ENCODE measurements at regions not wholly inside any gene's neighbourhood (a gene's known extent, or its start where the extent isn't known, plus 50 kb on each side); places are given as distances from the start of the nearest gene placed in this dataset.

- Histone ChIP-seq H3K4me1 (ENCODE audit: low read depth) (peaks cover 7% of the 10 kb centered on the region), H3K4me3 (no peak overlapping the region), H3K27me3 (no peaks in the 10 kb centered on the region), H3K9me3 (ENCODE audit: low read depth) (no peaks in the 10 kb centered on the region), H3K27ac (peak overlapping the region; percentile 10), H3K36me3 (no peaks in the 10 kb centered on the region)
- DNase-seq (ENCODE audit: low read depth in 1 of 2, low spot score in 1 of 2): peak; percentile 58 to 72
- TF ChIP-seq, protein P1, sequence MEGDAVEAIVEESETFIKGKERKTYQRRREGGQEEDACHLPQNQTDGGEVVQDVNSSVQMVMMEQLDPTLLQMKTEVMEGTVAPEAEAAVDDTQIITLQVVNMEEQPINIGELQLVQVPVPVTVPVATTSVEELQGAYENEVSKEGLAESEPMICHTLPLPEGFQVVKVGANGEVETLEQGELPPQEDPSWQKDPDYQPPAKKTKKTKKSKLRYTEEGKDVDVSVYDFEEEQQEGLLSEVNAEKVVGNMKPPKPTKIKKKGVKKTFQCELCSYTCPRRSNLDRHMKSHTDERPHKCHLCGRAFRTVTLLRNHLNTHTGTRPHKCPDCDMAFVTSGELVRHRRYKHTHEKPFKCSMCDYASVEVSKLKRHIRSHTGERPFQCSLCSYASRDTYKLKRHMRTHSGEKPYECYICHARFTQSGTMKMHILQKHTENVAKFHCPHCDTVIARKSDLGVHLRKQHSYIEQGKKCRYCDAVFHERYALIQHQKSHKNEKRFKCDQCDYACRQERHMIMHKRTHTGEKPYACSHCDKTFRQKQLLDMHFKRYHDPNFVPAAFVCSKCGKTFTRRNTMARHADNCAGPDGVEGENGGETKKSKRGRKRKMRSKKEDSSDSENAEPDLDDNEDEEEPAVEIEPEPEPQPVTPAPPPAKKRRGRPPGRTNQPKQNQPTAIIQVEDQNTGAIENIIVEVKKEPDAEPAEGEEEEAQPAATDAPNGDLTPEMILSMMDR (IDR thresholded peaks at IDR 0.05; ENCODE audit: low read depth, low read length): no peak
Observed at GRCh38 chr9:87285183-87285850, 212.3 kb upstream of the DAPK1 start.

DNA sequence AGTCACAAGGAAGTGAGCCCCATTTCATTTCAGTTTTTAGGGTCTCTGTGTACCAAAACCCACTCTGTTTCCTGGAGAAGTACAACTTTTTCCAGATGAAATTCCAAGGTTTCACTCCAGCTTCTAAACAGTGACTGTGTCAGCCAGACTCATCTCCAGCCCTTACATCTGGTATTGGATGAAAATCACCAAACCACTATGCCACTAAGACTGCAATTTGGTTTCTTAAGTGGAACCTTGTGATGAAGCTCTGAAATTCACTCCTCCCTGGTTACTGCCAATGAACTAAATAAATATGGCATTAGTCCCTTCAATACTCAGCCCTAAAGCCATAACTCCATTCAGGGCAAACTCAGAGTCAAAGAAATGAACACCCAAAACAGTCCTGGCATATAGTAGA is 211.2 kb upstream of the DAPK1 start:
- DNase-seq (ENCODE audit: low read depth in 1 of 2, low spot score in 1 of 2): no peak

DNA sequence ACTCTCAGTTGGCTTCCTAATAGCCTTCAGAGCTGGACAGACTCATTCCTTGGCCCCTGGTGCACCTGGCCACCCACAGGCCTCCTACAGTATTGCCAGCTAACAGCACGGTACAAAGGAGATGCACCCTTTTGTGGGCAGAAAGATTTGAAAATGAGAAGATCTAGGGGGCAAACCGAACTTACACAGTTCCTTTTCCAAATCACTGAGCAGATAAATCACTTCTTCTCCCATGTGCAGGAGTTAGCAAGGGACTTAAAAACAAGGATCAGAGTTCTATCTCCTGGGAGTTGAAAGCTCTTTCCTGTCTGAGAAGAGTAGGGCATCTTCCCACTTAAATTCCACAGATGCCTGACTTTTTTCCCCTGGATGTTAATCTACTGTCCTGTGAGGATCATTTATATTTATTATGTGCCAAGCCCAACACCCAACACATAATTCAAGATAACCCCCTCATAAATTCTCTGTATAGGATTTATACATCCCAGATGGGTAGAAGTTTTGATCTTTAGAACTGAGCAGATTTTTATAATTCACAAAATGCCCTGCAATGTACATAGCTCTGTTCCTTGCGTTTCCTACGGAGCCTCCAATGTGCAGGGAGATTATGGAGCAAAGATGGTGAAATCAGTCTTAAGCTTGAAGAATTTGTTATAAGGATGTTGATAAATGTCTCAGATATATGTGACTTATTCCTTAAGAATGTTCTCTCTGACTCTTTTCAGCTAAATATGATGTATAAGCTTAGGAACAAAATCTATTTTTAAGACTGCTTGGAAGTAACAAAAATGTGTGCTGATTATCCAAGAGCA is 207.2 kb upstream of the DAPK1 start:
- no peak overlapping the region for H3K27ac ChIP-seq
- no peaks in the 10 kb centered on the region for H3K27me3 ChIP-seq
- TF ChIP-seq, protein P1 (IDR thresholded peaks at IDR 0.05; ENCODE audit: low read depth, low read length): peak; percentile 57

More for the DNA sequence above, 211.2 kb upstream of the DAPK1 start:
- H3K4me3 ChIP-seq: no peak overlapping the region
- no peaks in the 10 kb centered on the region for H3K9me3 ChIP-seq (ENCODE audit: low read depth)
- TF ChIP-seq, protein P1 (IDR thresholded peaks at IDR 0.05; ENCODE audit: low read depth, low read length): no peak
- peaks cover 7% of the 10 kb centered on the region for H3K4me1 ChIP-seq (ENCODE audit: low read depth)
- no peaks in the 10 kb centered on the region for H3K36me3 ChIP-seq
- H3K27me3 ChIP-seq: no peaks in the 10 kb centered on the region
- H3K27ac ChIP-seq: no peak overlapping the region

GRCh38 chr9:87292449-87293191 is 205.0 kb upstream of the DAPK1 start:
- Histone ChIP-seq H3K36me3 (no peaks in the 10 kb centered on the region), H3K4me3 (no peak overlapping the region), H3K4me1 (ENCODE audit: low read depth) (no peaks in the 10 kb centered on the region), H3K27me3 (no peaks in the 10 kb centered on the region), H3K27ac (no peak overlapping the region), H3K9me3 (ENCODE audit: low read depth) (no peaks in the 10 kb centered on the region)
- TF ChIP-seq, protein P1 (IDR thresholded peaks at IDR 0.05; ENCODE audit: low read depth, low read length): no peak
- no peak for DNase-seq (ENCODE audit: low read depth in 1 of 2, low spot score in 1 of 2)

More for the DNA sequence above, 207.2 kb upstream of the DAPK1 start:
- no peaks in the 10 kb centered on the region for H3K36me3 ChIP-seq
- peak in 1 of 2 donors; percentile 94 for DNase-seq (ENCODE audit: low read depth in 1 of 2, low spot score in 1 of 2)
- no peak overlapping the region for H3K4me3 ChIP-seq
- H3K4me1 ChIP-seq (ENCODE audit: low read depth): no peaks in the 10 kb centered on the region
- H3K9me3 ChIP-seq (ENCODE audit: low read depth): no peaks in the 10 kb centered on the region

DNA sequence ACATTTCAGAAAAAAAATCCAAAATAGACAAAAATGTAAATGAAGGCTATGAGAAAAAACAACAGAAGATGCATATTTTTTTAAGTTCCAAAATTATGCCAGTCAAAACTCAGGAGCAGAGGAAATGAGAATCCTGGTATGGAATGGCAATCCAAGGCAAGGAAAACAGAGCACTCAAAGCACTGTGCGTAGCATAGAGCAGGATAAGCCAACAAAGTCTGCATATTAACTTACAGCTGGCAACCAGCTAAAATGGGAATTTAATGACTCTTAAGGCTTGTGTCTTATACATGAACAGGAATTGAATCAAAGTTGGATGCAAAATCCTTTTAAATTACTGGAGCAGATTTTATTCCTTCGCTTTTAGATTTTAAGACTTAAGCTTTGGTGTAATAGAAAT is 203.5 kb upstream of the DAPK1 start:
- Histone ChIP-seq H3K27me3 (no peaks in the 10 kb centered on the region), H3K4me3 (no peak overlapping the region), H3K36me3 (no peaks in the 10 kb centered on the region), H3K27ac (no peak overlapping the region), H3K9me3 (ENCODE audit: low read depth) (no peaks in the 10 kb centered on the region), H3K4me1 (ENCODE audit: low read depth) (no peaks in the 10 kb centered on the region)
- no peak for DNase-seq (ENCODE audit: low read depth in 1 of 2, low spot score in 1 of 2)
- TF ChIP-seq, protein P1 (IDR thresholded peaks at IDR 0.05; ENCODE audit: low read depth, low read length): no peak

All from cardiac muscle cell (in vitro differentiated cells and primary cell).